ENCODE measurements at regions not wholly inside any gene's neighbourhood (a gene's known extent, or its start where the extent isn't known, plus 50 kb on each side); places are given as distances from the start of the nearest gene placed in this dataset.

DNA sequence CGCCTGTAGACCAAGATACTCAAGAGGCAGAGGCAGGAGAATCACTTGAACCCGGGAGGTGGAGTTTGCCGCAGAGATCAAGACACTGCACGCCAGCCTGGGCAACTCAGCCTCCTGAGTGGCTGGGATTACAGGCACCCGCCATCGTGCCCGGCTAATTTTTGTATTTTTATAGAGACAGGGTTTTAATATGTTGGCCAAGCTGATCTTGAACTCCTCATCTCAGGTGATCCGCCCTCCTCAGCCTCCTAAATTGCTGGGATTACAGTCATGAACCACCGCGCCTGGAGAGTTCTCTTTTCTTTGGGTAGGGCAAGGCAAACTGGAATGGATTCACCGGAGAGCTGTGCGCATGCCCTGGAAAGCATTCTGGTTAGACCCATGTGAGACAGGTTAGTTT lies 179.3 kb upstream of the ALG10B start:
- FAIRE-seq, result no peak
- BruUV-seq (replicated peaks), result no TSS peak
- H3K4me3 ChIP-seq (replicated peaks in 1 of 3; ENCODE audit: insufficient read depth in 1 of 3, low read depth in 1 of 3, low read length in 3 of 3), result no peak overlapping the region
- H3K4me1 ChIP-seq (ENCODE audit: control insufficient read depth, extremely low read depth, insufficient read depth, low read length), result no peaks in the 10 kb centered on the region
- intact Hi-C loops (cut with micrococcal nuclease) (loop anchor here (5.0 kb wide), 1 partner anchor 1135 kb away; no protein-coding TSS in a partner anchor), dilution Hi-C loops (cut with MboI; ENCODE audit: extremely low pct_ligation_motif_present, low sequenced_read_pairs) (no loop called here)
- H4K20me1 ChIP-seq (replicated peaks; ENCODE audit: control insufficient read depth, extremely low read depth, insufficient read depth, low read length), result no peaks in the 10 kb centered on the region
- no peak overlapping the region for H3K4me2 ChIP-seq (ENCODE audit: insufficient read depth, low read length)
- CTCF ChIA-PET, result interaction anchor here (1.2 to 2.8 kb wide), 2 partner anchors 178 to 179 kb away, joined by 4 to 15 read pairs; partner anchors contain the start of gene ALG10B
- no peaks in the 10 kb centered on the region for H3K9me1 ChIP-seq (replicated peaks; ENCODE audit: control insufficient read depth, extremely low read depth, insufficient read depth, low read length)
- no peaks in the 10 kb centered on the region for H3K27me3 ChIP-seq (ENCODE audit: control insufficient read depth in 2 of 2, insufficient read depth in 2 of 2, low read length in 2 of 2)
- POLR2A ChIA-PET, result no interaction called here
- no peak for DNase-seq (ENCODE audit: low read depth, low spot score)
- no peaks in the 10 kb centered on the region for H3K9me3 ChIP-seq (replicated peaks; ENCODE audit: control insufficient read depth, insufficient read depth, low read length)
- no peak overlapping the region for H2AFZ ChIP-seq (ENCODE audit: low read depth, low read length)
- H3K9ac ChIP-seq (replicated peaks; ENCODE audit: extremely low read depth, insufficient read depth, low read length), result no peak overlapping the region
- H3K79me2 ChIP-seq (ENCODE audit: control insufficient read depth, insufficient read depth, low read length), result no peaks in the 10 kb centered on the region
- no peak for TF ChIP-seq JUN (IDR thresholded peaks at IDR 0.05; ENCODE audit: borderline replicate concordance, insufficient read depth, insufficient read length, low read depth)
- no peak for TF ChIP-seq FOS (IDR thresholded peaks at IDR 0.05; ENCODE audit: borderline replicate concordance, insufficient read depth, low read length)
- TF ChIP-seq EZH2 (IDR thresholded peaks at IDR 0.05; ENCODE audit: borderline replicate concordance, low read depth, low read length, severe bottlenecking), result no peak
- no peak for TF ChIP-seq GATA2 (IDR thresholded peaks at IDR 0.05; ENCODE audit: insufficient read depth, insufficient read length, low read depth, low read length)
- no peak for TF ChIP-seq POLR2AphosphoS5 (IDR thresholded peaks at IDR 0.05; ENCODE audit: insufficient read depth, low read depth, low read length)
- no peak for TF ChIP-seq MYC (IDR thresholded peaks at IDR 0.05; ENCODE audit: low read depth, low read length)
- TF ChIP-seq, protein P1, sequence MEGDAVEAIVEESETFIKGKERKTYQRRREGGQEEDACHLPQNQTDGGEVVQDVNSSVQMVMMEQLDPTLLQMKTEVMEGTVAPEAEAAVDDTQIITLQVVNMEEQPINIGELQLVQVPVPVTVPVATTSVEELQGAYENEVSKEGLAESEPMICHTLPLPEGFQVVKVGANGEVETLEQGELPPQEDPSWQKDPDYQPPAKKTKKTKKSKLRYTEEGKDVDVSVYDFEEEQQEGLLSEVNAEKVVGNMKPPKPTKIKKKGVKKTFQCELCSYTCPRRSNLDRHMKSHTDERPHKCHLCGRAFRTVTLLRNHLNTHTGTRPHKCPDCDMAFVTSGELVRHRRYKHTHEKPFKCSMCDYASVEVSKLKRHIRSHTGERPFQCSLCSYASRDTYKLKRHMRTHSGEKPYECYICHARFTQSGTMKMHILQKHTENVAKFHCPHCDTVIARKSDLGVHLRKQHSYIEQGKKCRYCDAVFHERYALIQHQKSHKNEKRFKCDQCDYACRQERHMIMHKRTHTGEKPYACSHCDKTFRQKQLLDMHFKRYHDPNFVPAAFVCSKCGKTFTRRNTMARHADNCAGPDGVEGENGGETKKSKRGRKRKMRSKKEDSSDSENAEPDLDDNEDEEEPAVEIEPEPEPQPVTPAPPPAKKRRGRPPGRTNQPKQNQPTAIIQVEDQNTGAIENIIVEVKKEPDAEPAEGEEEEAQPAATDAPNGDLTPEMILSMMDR (IDR thresholded peaks at IDR 0.05; ENCODE audit: extremely low read depth in 1 of 2, insufficient read depth in 1 of 2, low read depth in 1 of 2, low read length in 2 of 2), result no peak
- TF ChIP-seq, protein P2, sequence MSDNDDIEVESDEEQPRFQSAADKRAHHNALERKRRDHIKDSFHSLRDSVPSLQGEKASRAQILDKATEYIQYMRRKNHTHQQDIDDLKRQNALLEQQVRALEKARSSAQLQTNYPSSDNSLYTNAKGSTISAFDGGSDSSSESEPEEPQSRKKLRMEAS (IDR thresholded peaks at IDR 0.05; ENCODE audit: insufficient read depth, insufficient read length), result no peak
- TF ChIP-seq POLR2A (IDR thresholded peaks at IDR 0.05; ENCODE audit: low read depth, low read length), result no peak
- H3K27ac ChIP-seq (ENCODE audit: insufficient read depth, low read depth, low read length), result no peak overlapping the region
- no peaks in the 10 kb centered on the region for H3K36me3 ChIP-seq (ENCODE audit: control insufficient read depth in 2 of 2, extremely low read depth in 1 of 2, insufficient read depth in 2 of 2, low read length in 2 of 2)
